Panc1 (cell line): ENCODE measurements at regions not wholly inside any gene's neighbourhood (a gene's known extent, or its start where the extent isn't known, plus 50 kb on each side); places are given as distances from the start of the nearest gene placed in this dataset.

Source experiments
- SIN3A ChIP-seq: IDR thresholded peaks from 2 replicates; pipeline ENCODE4 v1.6.1; 2012; ENCODE audit warnings: low read depth, mild to moderate bottlenecking, low read length, moderate library complexity, borderline replicate concordance; ENCODE audit not compliant: insufficient read depth
- TCF7L2 ChIP-seq: IDR thresholded peaks from 2 replicates; pipeline ENCODE4 v1.6.1; 2011; ENCODE audit warnings: mild to moderate bottlenecking, low read depth, low read length, inconsistent platforms
- TF ChIP-seq, protein P1 (sequence below): fragments of 450-650 bp; IDR thresholded peaks from 2 replicates; pipeline ENCODE4 v1.5.1; 2017; ENCODE audit warnings: mild to moderate bottlenecking
- TF ChIP-seq, protein P2 (sequence below), 2 experiments: IDR thresholded peaks; 2 replicates each; pipeline ENCODE4 v1.6.1; 2011 to 2012; ENCODE audit warnings: low read depth in 2 of 2, control low read depth in 1 of 2, low read length in 1 of 2, mild to moderate bottlenecking in 1 of 2, moderate library complexity in 1 of 2; ENCODE audit not compliant: insufficient read depth in 1 of 2

DNA sequence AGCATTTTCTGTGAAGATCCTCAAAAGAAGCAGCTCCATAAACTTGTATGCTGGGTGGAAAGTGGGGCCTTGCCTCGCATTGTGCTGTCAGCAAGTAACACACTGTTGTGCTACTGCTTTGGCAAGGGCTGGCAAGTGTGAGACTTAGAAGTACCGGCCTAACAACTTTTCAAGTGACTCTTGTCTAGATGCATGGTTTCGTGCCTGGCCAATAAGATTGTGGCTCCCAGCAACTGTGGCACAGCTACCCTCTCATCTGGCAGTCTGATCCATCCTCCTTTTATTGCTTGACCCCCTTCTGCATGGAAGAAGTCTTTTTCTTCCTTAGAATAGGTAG lies 79.4 kb upstream of the VEPH1 start:
- TF ChIP-seq, protein P1, sequence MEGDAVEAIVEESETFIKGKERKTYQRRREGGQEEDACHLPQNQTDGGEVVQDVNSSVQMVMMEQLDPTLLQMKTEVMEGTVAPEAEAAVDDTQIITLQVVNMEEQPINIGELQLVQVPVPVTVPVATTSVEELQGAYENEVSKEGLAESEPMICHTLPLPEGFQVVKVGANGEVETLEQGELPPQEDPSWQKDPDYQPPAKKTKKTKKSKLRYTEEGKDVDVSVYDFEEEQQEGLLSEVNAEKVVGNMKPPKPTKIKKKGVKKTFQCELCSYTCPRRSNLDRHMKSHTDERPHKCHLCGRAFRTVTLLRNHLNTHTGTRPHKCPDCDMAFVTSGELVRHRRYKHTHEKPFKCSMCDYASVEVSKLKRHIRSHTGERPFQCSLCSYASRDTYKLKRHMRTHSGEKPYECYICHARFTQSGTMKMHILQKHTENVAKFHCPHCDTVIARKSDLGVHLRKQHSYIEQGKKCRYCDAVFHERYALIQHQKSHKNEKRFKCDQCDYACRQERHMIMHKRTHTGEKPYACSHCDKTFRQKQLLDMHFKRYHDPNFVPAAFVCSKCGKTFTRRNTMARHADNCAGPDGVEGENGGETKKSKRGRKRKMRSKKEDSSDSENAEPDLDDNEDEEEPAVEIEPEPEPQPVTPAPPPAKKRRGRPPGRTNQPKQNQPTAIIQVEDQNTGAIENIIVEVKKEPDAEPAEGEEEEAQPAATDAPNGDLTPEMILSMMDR = no peak
- TF ChIP-seq TCF7L2 = no peak
- TF ChIP-seq, protein P2, sequence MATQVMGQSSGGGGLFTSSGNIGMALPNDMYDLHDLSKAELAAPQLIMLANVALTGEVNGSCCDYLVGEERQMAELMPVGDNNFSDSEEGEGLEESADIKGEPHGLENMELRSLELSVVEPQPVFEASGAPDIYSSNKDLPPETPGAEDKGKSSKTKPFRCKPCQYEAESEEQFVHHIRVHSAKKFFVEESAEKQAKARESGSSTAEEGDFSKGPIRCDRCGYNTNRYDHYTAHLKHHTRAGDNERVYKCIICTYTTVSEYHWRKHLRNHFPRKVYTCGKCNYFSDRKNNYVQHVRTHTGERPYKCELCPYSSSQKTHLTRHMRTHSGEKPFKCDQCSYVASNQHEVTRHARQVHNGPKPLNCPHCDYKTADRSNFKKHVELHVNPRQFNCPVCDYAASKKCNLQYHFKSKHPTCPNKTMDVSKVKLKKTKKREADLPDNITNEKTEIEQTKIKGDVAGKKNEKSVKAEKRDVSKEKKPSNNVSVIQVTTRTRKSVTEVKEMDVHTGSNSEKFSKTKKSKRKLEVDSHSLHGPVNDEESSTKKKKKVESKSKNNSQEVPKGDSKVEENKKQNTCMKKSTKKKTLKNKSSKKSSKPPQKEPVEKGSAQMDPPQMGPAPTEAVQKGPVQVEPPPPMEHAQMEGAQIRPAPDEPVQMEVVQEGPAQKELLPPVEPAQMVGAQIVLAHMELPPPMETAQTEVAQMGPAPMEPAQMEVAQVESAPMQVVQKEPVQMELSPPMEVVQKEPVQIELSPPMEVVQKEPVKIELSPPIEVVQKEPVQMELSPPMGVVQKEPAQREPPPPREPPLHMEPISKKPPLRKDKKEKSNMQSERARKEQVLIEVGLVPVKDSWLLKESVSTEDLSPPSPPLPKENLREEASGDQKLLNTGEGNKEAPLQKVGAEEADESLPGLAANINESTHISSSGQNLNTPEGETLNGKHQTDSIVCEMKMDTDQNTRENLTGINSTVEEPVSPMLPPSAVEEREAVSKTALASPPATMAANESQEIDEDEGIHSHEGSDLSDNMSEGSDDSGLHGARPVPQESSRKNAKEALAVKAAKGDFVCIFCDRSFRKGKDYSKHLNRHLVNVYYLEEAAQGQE (IDR thresholded peaks at IDR 0.05; ENCODE audit: insufficient read depth in 1 of 2, low read depth in 2 of 2, low read length in 1 of 2) = no peak
- no peak for TF ChIP-seq SIN3A
